ENCODE measurements at regions not wholly inside any gene's neighbourhood (a gene's known extent, or its start where the extent isn't known, plus 50 kb on each side); places are given as distances from the start of the nearest gene placed in this dataset.

DNA sequence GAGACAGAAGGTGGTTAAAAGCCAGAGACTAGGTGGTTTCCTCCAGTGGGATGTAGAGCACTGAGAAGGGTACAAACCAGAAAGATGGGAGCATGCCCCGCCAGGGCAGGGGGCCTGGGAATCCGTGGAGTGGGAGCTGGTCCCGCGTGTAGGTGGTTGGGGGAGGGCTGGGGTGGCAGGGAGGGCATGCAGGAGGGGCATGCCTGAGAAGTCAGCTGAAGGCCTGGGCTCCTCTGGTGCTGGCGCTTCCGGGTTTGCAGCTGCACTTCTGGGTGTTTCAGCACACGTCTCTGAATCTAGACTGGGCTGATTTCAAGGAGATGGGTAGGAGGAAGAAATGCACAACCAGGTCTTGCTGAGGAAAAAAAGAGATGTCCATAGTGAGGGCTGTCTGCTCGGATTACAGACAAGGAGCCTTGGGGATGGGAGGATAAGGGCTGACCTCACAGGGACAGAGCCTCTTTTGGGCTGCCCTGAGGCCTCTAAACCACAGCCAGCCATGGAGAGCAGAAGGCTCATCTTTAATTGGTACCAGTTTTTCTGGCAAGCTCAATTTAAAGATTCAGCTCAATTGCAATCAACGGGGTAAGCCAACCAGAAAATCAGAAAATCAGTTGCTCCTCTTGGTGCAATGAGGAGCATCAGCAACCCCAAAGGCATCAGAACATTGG is 151.9 kb downstream of the FAM43A start:
- DNase-seq (ENCODE audit: low read depth), result no peak

GRCh38 chr3:194838236-194838635 is 152.6 kb downstream of the FAM43A start:
- DNase-seq (ENCODE audit: low read depth), result no peak

DNA sequence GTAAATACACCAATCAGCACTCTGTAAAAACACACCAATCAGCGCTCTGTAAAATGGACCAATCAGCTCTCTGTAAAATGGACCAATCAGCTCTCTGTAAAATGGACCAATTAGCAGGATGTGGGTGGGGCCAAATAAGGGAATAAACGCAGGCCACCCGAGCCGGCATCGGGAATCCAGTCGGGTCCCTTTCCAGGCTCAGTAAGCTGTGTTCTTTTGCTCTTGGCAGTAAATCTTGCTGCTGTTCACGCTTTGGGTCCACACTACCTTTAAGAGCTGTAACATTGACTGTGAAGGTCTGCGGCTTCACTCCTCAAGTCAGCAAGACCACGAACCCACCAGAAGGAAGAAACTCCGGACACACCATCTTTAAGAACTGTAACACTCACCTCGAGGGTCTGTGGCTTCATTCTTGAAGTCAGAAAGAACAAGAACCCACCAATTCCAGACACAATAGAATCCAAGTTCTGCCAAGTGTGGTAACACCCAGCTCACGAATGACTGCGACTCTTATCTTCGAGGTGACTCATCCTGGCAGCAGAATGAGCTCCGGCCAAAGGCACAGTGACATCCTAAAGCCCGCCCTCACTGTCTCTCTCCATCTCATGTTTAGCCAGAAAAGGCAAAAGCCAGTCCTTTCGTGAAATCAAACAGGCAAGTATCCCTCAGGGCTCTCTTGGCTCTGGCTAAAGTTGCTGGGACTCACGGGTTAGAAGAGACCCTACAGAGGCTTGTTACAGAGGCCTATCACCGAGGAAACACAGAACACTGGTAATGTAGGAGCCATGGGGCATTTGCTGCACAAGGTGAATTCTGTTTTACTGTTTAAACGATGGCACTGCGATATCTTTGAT is 155.2 kb downstream of the FAM43A start:
- no peak for DNase-seq (ENCODE audit: low read depth)

DNA sequence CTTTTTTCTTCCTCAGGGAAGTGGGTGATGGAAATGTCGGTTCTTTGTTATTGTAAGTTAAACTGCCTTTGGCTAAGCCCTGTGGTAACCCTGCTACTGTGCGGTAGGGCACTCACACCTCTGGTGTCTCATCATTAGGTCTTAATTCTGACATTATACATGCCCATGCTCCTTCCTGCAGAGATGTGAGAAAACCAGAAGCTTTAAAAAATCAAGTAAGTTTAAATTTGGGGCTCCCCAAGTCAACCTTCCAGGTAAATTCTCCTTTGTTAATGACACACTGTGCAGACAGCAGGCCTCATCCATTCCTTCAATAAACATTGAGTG is 155.8 kb downstream of the FAM43A start:
- no peak for DNase-seq (ENCODE audit: low read depth)

GRCh38 chr3:194843556-194843955 is 157.9 kb downstream of the FAM43A start:
- DNase-seq (ENCODE audit: low read depth), result no peak

DNA sequence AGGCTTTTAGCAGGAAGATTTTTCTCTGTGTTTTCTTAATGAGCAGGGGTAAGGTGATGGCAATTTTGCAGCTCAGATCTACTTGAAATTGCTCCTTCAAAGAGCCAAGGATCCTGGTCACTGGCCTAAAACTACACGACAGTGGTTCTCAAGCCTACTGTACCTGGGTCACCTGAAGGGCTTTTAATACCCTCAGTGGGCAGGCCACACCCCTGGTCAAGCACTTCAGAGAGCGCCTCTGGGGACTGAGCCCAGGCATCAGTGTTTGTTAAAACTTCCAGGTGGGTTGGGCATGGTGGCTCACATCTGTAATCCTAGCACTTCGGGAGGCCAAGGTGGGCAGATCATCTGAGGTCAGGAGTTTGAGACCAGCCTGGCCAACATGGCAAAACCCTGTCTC is 158.4 kb downstream of the FAM43A start:
- no peak for DNase-seq (ENCODE audit: low read depth)

- DNase-seq (ENCODE audit: low read depth), result no peak
Measured at GRCh38 chr3:194849166-194849875, 163.6 kb downstream of the FAM43A start.

GRCh38 chr3:194851254-194851653 is 165.6 kb downstream of the FAM43A start:
- DNase-seq (ENCODE audit: low read depth), result no peak

GRCh38 chr3:194851941-194852340 is 166.3 kb downstream of the FAM43A start:
- no peak for DNase-seq (ENCODE audit: low read depth)

DNA sequence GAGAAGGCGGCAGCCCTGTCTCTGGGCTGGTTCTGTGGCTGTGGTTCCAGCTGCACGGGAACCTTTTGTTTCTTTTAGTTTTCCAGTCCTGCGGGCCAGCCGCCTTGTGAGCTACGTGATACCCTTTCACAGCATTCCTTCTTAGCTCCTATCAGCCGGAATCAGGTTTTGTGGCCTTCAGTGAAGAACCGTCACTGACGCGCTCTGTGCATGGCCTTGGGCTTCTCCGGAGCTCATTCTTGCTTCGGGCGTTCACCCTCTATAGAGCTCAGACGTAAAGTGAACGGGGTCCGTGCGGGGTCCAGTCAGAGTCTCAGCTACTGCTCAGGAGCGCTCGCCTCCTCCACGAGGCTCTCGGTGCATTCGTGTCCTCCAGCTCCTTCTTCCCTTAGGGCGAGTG is 166.7 kb downstream of the FAM43A start:
- DNase-seq (ENCODE audit: low read depth), result no peak

DNA sequence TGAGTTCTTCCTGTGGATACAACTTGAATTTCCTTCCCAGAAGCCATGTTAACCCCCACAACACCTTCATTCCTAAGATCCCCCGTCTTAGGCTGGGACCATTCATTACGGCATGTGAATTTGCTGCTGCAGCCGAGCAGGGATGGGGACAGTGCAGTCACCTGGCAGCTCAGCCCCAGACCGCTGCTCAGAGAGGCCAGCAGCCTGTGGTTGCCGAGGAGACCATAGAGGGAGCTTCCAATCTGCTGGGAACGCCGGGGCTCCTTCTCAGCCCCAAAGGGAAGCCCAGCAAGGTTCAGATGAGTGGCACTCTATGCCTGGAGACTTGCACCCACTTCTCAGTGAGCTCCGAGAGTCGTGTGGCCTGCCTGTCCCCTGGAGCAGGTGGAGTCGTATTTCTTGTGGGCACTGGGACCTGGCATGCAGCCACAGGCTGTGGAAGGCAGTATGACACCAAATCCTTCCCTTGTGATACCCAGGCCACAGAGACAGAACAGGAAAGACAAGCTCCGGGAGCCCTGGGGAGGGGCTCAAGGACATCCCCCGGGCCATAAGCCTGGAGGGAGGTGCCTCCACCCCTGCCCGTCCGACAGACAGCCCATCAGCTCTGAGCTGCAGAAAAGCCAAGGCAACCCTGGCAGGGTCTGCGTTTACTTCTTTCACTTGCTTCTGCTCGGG is 167.3 kb downstream of the FAM43A start:
- DNase-seq (ENCODE audit: low read depth), result no peak

GRCh38 chr3:194854206-194854605 is 168.5 kb downstream of the FAM43A start:
- no peak for DNase-seq (ENCODE audit: low read depth)

DNA sequence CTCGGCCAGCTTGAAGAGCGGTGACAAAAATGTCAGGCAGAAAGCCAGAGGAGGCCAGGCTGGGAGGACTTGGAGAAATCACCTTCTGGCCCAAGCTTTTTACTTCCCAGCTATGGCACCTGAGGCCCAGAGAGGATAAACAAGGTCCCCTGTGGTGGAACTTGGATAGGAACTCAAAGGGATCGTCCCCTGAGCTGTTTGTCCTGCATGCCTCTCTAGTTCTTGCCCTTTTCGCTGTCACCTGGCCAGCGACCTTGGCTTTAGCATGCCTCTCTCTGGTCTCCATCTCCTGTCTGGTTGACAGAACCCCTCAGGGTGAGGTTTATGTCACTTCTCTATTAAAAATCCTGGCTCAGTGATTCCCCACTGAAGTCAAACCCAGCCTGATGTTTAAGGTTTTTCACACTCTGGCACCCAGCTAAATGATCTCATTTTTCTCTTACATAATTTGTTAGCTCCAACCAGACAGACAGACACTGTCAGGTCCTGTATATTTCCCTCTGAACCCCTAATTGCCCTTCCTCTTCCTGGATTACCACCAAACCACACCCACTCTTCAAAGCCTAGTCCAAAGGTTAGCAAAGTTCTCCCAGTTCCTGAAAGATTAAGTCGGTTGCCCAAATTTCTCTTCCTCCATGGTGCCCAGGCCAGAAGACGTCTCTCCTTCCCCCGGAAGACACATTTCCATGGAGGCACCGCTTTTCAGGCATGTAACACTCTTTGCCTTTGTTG is 169.1 kb downstream of the FAM43A start:
- no peak for DNase-seq (ENCODE audit: low read depth)

DNA sequence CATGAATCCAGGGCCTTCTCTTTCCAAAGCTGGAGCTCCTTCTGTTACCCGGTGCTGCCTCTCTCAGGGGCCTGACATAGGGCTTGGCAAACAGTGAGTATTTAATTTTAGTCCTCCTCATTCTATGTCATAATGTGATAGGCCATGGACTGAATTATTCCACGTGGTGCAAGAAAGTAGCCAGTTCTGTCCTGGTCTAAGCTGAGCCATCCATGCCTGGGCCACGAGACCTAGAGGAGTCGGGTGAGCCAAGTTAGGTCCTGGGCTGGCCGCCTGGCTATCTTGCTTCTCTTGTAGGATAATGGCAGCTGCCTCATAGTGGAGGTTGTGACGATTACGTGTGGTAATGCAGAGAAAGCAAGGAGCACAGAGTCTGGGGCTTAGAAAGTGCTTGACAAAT is 170.6 kb downstream of the FAM43A start:
- no peak for DNase-seq (ENCODE audit: low read depth)

DNA sequence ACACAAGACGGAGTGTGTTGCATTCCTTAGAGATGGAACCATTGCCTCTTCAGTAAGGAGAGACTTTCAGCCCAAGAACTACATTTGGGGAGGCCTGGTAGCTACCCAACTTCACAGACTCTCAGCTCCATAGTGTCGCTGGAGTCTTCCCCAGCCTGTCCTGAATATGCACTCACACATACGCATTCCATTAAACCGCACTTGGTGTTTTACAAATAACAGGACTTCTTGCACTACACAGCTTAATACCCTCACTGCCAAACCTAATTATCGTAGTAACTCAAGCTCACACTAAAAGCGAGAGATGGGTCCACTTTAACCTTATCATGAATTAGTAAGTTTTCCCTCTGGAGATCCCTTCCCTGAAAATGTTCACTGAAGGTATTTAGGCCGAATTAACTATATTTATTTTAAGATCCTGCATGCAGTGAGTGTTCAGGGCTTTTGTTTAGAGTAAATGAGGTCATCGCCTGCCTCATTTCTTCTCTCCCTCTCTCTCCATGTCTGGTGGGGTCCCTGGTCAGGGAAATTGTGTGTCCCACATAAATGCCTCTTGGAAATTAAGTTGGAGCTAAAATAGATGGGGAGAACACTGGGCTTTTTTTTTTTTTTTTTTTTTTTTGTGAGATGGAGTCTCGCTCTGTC is 171.9 kb downstream of the FAM43A start:
- DNase-seq (ENCODE audit: low read depth), result no peak

- no peak for DNase-seq (ENCODE audit: low read depth)
Measured at GRCh38 chr3:194858382-194858781, 172.7 kb downstream of the FAM43A start.

GRCh38 chr3:194860725-194861124 is 175.0 kb downstream of the FAM43A start:
- no peak for DNase-seq (ENCODE audit: low read depth)

- DNase-seq (ENCODE audit: low read depth), result no peak
Measured at GRCh38 chr3:194861375-194861774, 175.7 kb downstream of the FAM43A start.

- DNase-seq (ENCODE audit: low read depth), result no peak
Measured at GRCh38 chr3:194865061-194865460, 179.4 kb downstream of the FAM43A start.

DNA sequence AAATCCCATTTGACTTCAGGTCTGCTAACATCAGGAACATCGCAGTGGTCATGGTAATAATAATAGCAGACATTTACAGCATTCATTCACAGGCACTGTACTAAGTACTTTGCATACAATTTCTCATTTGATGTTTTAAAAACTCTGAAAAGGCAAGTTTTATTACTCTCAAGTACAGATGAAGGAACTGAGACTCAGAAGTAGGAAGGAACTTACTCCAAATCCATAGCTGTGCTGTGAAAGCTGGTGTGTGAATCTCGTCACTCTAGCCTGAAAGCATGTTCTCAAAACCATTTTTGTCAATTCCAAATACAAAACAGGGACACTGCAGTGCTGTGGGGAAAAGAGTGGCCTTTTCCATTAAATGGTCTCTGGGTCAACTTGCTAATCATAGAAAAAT is 179.9 kb downstream of the FAM43A start:
- DNase-seq (ENCODE audit: low read depth), result no peak

DNA sequence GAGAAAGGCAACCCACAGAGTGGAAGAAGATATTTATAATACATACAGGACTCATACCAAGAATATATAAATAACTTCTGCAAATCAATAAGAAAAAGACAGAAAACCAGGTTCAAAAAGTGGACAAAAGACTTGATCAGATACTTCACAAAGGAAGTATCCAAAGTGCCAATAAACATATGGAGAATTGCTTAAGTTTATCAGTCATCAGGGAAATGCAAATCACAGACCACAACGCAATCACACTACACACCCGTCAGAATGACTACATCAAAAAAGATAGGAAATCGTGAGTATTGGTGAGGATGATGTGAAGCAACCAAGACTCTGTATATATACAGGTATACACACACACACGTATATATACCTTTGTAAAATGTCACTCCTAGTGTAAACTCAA is 180.6 kb downstream of the FAM43A start:
- DNase-seq (ENCODE audit: low read depth), result no peak
